ENCODE measurements at regions not wholly inside any gene's neighbourhood (a gene's known extent, or its start where the extent isn't known, plus 50 kb on each side); places are given as distances from the start of the nearest gene placed in this dataset.

GRCh38 chr5:62130107-62130506 lies 175.9 kb upstream of the KIF2A start:
- Mint-ChIP-seq H3K27ac (ENCODE audit: unreplicated experiment) (no peak overlapping the region), H3K36me3 (ENCODE audit: low read depth, unreplicated experiment) (no peaks in the 10 kb centered on the region), H3K4me1 (ENCODE audit: unreplicated experiment) (peaks cover 5% of the 10 kb centered on the region), H3K4me3 (ENCODE audit: unreplicated experiment) (no peak overlapping the region), H3K9me3 (ENCODE audit: unreplicated experiment) (no peaks in the 10 kb centered on the region), H3K27me3 (ENCODE audit: unreplicated experiment) (peaks cover 3% of the 10 kb centered on the region)
- no peak for TF ChIP-seq CTCF (IDR thresholded peaks at IDR 0.05; ENCODE audit: unreplicated experiment)
- DNase-seq (ENCODE audit: low spot score): no peak

DNA sequence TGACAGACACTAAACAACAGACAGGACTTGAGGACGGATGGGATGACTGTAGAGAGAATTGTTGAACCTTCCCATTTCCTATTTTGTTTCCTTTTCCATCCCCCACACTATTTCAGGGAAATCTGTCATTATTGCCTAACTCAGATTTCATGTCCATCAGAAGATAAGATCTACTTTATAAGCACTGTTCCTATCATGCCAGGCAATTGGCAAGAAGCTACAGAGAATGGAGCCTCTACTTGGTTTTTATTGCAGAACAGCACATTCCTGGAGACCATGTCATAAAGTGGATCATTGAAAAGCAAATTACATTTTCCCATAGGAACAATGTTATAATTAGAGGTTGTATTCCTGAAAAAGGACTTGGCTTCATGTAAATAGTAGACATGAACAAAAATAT lies 173.7 kb upstream of the KIF2A start:
- Mint-ChIP-seq H3K27ac (ENCODE audit: unreplicated experiment) (no peak overlapping the region), H3K27me3 (ENCODE audit: unreplicated experiment) (no peaks in the 10 kb centered on the region), H3K4me1 (ENCODE audit: unreplicated experiment) (peaks cover 5% of the 10 kb centered on the region), H3K36me3 (ENCODE audit: low read depth, unreplicated experiment) (no peaks in the 10 kb centered on the region), H3K4me3 (ENCODE audit: unreplicated experiment) (no peak overlapping the region), H3K9me3 (ENCODE audit: unreplicated experiment) (no peaks in the 10 kb centered on the region)
- TF ChIP-seq CTCF (IDR thresholded peaks at IDR 0.05; ENCODE audit: unreplicated experiment): no peak
- DNase-seq (ENCODE audit: low spot score): no peak

DNA sequence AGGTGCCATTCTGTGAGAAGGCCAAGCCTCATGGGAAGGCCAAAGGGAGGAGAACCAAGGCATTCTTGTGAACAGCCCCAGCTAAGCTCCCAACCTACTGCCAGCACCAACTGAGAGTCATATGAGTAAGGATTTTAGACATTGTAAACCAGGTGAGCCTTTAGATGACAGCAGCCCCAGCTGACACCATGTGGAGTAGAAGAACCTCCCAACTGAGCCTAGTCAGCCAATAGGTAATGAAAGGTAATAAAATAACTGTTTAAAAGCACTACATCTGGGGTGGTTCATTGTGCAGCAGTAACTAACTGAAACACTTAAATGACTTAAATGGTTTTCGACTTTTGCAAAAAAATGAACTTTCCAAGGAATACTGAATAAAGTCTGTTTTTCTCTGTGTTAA lies 172.6 kb upstream of the KIF2A start:
- Mint-ChIP-seq H3K36me3 (ENCODE audit: low read depth, unreplicated experiment) (no peaks in the 10 kb centered on the region), H3K27ac (ENCODE audit: unreplicated experiment) (no peak overlapping the region), H3K4me1 (ENCODE audit: unreplicated experiment) (peaks cover 5% of the 10 kb centered on the region), H3K4me3 (ENCODE audit: unreplicated experiment) (no peak overlapping the region), H3K9me3 (ENCODE audit: unreplicated experiment) (no peaks in the 10 kb centered on the region), H3K27me3 (ENCODE audit: unreplicated experiment) (no peaks in the 10 kb centered on the region)
- DNase-seq (ENCODE audit: low spot score): no peak
- no peak for TF ChIP-seq CTCF (IDR thresholded peaks at IDR 0.05; ENCODE audit: unreplicated experiment)

DNA sequence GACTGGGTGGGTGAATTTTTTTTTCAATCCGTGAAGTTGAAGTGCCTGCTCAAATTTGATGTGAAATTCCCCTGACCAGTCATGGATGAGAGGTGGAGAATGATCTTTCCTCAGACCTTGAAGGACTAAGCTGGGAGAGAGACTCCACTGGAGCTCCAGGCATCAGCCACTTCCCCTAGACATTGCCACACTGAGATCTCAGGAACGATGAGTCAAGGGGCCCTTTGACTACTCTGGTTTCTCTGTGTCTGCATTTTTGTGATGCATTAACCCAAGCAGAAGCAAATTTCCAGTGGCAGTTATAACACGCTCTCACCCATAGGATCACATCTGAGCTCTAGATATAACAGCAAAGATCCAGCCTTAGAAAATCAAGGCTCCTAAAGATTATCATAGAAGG lies 171.2 kb upstream of the KIF2A start:
- no peak for DNase-seq (ENCODE audit: low spot score)
- no peak overlapping the region for H3K27ac Mint-ChIP-seq (ENCODE audit: unreplicated experiment)
- H3K9me3 Mint-ChIP-seq (ENCODE audit: unreplicated experiment): no peaks in the 10 kb centered on the region
- no peaks in the 10 kb centered on the region for H3K27me3 Mint-ChIP-seq (ENCODE audit: unreplicated experiment)
- no peak for TF ChIP-seq CTCF (IDR thresholded peaks at IDR 0.05; ENCODE audit: unreplicated experiment)
- no peak overlapping the region for H3K4me3 Mint-ChIP-seq (ENCODE audit: unreplicated experiment)
- H3K4me1 Mint-ChIP-seq (ENCODE audit: unreplicated experiment): peaks cover 5% of the 10 kb centered on the region
- H3K36me3 Mint-ChIP-seq (ENCODE audit: low read depth, unreplicated experiment): no peaks in the 10 kb centered on the region

- no peaks in the 10 kb centered on the region for H3K4me1 Mint-ChIP-seq (ENCODE audit: unreplicated experiment)
- no peak for TF ChIP-seq CTCF (IDR thresholded peaks at IDR 0.05; ENCODE audit: unreplicated experiment)
- peaks cover 4% of the 10 kb centered on the region for H3K9me3 Mint-ChIP-seq (ENCODE audit: unreplicated experiment)
- H3K4me3 Mint-ChIP-seq (ENCODE audit: unreplicated experiment): no peak overlapping the region
- H3K27ac Mint-ChIP-seq (ENCODE audit: unreplicated experiment): no peak overlapping the region
- no peak for DNase-seq (ENCODE audit: low spot score)
- no peaks in the 10 kb centered on the region for H3K36me3 Mint-ChIP-seq (ENCODE audit: low read depth, unreplicated experiment)
- peaks cover 2% of the 10 kb centered on the region for H3K27me3 Mint-ChIP-seq (ENCODE audit: unreplicated experiment)
Measured at GRCh38 chr5:62137628-62138027, 168.4 kb upstream of the KIF2A start.
